ENCODE measurements at regions not wholly inside any gene's neighbourhood (a gene's known extent, or its start where the extent isn't known, plus 50 kb on each side); places are given as distances from the start of the nearest gene placed in this dataset.

DNA sequence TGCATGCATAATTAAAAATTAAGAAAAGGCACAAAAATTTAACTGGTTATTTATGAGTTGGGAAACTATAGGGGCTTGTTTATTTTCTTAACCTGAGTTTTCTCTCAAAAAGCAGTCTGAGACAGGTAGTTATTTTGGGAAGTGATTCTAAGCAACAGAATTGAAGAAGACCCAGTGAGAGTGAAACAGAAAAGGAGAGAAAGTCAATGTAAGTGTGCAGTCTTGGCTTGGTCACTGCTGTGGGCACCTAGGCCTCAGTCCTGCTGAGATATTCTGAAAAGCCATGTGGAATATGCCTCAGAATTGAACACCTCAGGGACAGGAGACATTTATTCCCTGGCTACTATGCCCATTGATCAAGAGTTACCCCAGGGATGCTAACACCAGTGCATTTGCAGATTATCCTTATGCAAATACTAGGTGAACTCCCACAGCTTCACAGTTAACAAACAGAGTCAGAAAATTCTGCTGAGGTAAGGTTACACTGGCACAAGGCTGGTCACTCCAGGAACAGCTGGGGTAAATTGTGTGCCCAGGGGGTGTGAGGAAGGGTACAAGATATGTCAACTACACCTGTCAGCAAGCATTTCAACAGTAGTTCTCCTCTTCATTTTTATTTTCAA, 222.7 kb downstream of the EFHB start:
- DNase-seq = no peak

DNA sequence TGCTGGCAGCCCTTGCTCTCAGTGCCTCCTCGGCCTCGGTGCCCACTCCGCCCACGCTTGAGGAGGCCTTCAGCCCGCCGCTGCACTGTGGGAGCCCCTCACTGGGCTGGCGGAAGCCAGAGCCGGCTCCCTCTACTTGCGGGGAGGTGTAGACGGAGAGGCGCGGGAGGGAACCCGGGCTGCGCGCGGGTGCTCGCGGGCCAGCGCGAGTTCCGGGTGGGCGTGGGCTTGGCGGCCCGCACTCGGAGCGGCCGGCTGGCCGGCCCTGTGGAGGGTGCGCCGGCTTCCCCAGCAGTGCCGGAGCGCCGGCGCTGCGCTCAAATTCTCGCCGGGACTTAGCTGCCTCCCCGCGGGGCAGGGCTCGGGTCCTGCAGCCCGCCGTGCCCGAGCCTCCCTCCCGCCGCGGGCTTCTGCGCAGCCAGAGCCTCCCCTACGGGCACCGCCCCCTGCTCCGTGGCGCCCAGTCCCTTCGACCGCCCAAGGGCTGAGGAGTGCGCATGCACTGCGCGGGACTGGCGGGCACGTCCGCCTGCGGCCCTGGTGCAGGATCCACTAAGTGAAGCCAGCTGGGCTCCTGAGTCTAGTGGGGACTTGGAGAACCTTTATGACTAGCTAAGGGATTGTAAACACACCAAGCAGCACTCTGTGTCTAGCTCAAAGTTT, 231.5 kb downstream of the EFHB start:
- no peak for DNase-seq

- peak; percentile 2 for DNase-seq
These were observed 245.2 kb downstream of the EFHB start for GRCh38 chr3:19688767-19689166.

DNA sequence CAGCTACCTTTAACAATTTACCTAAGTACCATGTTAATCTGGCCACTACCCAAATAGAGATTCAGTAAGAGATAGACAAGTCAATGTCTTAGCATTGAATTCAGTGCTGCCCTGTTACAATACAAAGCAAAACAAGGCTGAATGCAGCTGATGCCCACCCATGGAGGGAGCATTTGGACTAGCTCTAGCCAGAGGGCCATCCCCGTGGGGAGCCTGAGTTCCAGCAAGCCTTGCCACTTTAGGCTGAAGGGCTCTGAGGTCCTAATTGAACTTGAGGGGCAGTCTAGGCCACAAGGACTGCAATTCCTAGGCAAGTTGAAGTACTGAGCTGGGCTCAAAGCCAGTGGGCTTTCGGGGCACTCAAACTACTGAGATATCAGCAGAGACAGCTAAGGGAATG, 265.9 kb downstream of the EFHB start:
- DNase-seq = no peak

- DNase-seq = no peak
These were observed 271.5 kb downstream of the EFHB start for GRCh38 chr3:19662486-19662885.

- no peak for DNase-seq
These were observed 281.7 kb downstream of the EFHB start for GRCh38 chr3:19652336-19652735.

DNA sequence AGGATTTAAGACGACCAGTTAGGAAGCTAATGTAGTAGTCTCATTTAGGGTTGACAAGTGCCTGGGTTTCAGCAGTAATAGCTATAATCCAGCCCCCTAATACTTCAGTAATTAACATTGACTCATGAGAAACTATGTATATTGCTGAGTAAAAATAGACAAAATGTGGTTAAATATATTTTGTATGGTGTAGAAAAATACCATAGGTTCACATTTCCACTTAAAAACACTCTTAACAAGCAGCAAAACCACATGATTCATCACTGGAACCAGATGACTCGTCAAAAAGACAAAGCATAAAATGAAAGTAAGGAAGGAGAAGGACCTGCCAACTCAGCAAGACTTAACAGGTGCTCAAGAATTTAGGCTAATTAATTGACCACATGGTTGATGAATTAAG, 288.9 kb downstream of the EFHB start:
- DNase-seq = peak; percentile 23

- DNase-seq = no peak
These were observed 289.6 kb downstream of the EFHB start for GRCh38 chr3:19644405-19644804.

- no peak for DNase-seq
These were observed 292.6 kb downstream of the EFHB start for GRCh38 chr3:19641408-19641807.

- DNase-seq = no peak
These were observed 301.6 kb downstream of the EFHB start for GRCh38 chr3:19632099-19633074.

GRCh38 chr3:19598870-19599269, 335.1 kb downstream of the EFHB start:
- no peak for DNase-seq

DNA sequence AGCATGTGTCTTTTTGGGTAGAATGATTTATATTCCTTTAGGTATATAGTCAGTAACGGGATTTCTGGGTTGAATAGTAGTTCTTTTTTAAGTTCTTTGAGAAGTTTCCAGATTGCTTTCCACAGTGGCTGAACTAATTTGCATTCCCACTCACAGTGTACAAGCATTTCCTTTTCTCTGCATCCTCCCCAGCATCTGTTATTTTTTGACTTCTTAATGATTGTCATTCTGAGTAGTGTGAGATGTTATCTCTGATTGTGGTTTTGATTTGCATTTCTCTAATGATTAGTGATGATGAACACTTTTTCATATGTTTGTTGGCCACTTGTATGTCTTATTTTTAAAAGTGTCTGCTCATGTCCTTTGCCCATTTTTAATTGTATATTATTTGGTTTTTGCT, 337.6 kb downstream of the EFHB start:
- no peak for DNase-seq

GRCh38 chr3:19595884-19596283, 338.1 kb downstream of the EFHB start:
- no peak for DNase-seq
